ENCODE measurements at regions not wholly inside any gene's neighbourhood (a gene's known extent, or its start where the extent isn't known, plus 50 kb on each side); places are given as distances from the start of the nearest gene placed in this dataset.
"Not testable (repeated sequence)": the region's sequence is repeated elsewhere in the genome, so short reads cannot be mapped to it uniquely, and the experiment has no call there.

DNA sequence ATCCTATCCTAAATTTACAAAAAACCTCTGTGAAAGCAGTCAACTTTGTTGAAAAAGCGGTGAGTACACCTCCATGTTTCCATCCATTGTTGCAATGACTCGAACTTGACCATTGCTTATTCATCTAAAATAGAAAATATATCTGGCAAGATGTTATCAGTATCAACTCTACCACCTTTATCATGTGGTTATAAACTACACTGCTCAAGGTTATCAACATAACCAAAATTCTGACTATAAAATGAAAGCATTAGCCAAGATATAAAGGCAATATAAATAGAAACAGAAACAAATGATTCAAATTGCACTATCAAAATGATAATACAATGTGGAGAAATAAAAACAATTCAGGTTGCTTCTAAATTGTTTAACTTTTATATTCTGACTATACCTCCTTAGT, 150.0 kb downstream of the AVL9 start:
- DNase-seq = not testable (repeated sequence)

DNA sequence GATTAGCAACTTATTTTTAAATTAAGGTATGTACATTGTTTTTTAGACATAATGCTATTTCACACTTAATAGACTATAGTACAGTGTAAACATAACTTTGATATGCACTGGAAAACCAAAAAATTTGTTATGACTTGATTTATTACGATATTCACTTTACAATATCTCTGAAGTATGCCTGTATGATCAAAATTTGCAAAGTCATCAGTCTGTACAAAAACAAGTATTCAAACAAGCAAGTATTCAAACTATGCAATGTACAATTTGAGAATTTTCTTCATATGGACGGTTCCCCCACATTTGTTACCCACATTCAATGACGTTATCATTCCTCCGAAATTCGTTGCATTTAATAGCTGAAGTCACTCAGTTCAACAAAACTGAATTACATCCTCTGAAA, 147.9 kb downstream of the AVL9 start:
- no peak for DNase-seq

DNA sequence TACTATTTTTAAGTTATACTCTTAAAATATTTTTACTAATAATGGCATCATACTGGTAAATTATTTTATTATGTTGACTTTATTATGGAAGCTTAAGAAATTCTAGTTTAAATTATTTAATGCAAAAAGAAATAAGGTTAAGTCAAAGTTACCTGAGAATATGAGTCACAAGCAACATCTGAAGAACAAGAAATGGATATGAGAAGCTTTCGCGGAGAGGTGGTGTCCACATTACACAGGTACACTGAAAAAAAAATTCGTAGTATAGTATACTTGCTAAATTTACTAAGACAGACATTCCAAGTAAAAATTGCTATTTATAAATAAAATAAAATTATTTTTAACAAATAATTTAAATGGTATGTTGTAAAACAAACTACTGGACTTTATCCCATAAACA, 143.8 kb downstream of the AVL9 start:
- no peak for DNase-seq

- DNase-seq = not testable (repeated sequence)
Measured at GRCh38 chr7:32638479-32639121, 143.3 kb downstream of the AVL9 start.

Data from NCI-H1048 (cell line).